Embryonic facial prominence (tissue), 1 donor: ENCODE measurements at regions not wholly inside any gene's neighbourhood (a gene's known extent, or its start where the extent isn't known, plus 50 kb on each side); places are given as distances from the start of the nearest gene placed in this dataset.
"Not testable (repeated sequence)": the region's sequence is repeated elsewhere in the genome, so short reads cannot be mapped to it uniquely, and the experiment has no call there.

Experiments used
- DNase-seq: peaks from one replicate; pipeline ENCODE4 v3.0.0-alpha.2; 2016; ENCODE audit errors: extremely low spot score

DNA sequence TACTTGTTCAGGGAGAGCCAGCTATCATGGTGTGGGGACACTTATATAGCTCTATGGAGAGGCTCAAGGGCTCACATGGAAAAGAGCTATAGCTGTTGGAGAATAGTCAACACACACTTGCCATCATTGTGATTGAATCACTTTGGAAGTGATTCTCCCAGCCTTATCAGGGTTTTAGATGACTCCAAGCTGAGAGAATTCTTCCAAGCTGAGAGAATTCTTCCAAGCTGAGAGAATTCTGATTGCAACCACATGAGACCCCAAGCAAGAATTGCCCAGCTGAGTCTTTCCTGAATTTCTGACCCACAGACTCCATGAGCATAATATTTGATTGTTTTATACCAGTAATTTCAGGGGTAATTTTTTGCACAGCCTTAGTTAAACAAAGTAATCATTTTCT lies 1318.3 kb upstream of the RAG2 start:
- no peak for DNase-seq

DNA sequence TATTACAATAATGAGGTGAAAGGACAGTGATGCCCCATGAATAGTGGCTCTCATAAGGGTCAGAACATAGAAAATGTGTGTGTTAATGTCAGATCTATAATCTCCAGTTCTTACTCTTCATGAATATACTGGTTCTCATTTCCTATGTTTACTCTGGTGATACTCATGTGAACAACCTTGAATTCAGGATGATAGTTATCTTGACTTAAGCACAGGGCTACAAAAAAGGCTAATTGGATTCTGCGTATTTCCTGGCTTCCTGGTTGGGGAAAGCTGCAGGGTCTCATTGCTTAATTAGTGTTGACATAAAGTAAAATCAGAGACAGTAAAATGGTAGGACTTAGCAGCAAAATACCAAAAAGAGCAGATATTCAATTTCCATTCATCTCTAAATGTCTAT lies 1316.8 kb upstream of the RAG2 start:
- no peak for DNase-seq

DNA sequence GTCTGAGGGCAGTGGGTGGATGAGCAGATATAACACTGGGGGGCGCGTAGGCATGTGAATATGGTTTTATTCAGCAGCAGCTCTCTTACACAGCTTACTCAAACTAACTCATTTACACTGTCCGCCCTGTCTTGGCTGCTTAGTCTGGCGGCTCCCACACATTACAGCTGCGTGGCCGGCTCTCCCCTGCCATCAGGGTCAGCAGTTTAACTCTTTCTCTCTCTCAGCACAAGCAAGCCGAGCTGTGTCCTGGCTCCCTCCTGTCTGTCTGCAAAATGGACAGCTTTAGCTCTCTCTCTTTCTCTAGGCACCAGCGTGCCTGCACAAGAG lies 1310.1 kb upstream of the RAG2 start:
- DNase-seq = no peak

DNA sequence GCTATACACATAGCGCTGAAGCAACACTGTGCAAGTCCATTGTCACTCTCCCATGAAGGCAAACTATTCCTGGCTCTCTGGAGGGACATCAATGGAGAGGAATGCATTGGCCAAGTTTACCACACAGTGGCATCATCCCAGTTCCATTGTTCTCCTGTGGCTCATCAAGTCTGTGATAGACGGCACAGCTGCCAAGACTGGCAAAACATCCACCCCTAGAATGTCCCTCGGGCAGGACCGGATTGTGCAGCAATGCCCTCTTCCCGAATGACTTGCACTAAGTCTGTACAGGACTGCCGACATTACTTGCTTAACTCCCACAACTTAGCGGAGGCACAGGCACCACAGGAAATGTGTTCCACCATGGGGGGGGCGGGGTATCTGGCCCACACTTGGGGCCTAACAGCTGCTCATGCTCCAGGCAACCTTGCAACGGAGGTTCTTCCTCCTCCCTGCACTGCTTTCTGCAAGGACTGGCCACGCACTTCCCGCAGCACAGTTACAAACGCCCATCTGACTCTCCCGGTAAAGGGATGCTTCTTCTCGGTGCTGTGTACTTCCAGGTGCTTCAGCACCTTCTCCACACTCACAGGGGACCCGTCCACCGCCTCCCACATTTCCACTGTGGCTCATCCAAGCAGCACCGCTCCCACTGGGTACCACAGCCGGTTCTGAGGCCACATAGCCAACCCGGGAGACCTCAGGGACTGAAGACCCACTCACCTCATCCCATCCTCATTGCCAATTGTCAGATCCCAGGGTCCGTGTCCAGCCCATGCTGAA lies 1309.6 kb upstream of the RAG2 start:
- DNase-seq = no peak

DNA sequence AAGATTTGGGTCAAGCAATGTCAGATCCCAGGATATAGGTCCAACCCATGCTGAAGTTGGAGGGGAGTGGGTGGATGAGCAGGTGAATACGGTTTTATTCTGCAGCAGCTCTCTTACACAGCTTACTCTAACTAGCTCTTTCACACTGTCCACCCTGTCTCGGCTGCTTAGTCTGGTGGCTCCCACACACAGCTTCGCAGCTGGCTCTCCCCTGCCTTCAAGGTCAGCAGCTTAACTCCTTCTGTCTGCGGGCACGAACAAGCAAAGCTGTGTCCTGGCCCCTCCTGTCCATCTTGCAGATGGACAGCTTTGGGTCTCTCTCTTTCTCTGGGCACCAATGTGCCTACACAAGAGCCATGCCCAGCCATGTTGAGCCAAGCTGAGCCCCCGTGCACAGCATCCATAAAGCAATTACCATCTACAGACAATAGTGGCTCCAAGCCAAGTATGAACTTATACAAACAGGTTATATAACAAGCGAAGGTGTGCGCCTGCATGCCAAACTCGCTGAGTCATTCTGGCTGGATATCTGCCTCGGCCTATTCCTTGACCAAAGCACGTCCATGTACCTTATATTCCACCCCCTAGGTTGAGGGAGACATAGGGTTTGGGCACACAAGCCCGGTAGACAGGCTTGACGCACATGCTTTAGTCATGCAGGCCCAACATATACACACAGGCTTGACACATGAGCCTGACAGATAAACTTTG lies 1307.8 kb upstream of the RAG2 start:
- DNase-seq = no peak

DNA sequence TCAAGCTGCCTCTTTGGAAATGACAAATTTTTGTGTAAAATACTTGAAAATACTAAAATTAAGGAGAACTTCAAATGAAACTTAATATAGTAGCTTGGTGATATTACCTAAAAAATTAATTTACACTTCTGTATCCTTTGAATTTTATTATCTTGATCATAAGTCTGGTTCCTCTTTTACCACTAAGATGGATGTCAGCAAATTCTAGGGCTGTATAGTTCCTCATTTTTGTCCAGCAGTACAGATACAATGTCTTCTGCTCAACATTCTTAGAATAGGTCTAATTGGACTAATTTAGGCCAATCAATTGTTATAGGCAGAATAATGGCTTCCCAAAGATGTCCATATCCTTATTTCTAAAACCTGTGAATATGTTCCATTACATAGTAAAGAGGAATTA lies 1298.0 kb upstream of the RAG2 start:
- no peak for DNase-seq

DNA sequence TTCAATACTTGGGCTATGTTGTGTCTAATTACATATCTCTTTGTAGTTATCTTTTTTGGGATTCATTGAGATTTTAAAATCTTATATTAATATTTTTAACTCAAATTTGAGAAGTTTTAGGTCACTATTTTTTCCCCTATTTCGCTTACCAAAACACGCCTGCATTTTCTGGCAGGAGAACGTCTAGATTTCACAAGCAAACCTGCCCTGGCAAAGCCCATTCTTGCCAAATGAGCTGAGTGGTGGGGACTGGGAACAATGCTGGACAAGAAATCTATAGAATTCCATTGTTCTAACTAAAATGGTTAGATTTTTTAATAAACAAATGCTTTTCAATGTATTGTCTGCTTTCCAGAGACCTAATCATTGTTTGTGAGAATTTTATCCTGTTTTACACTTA lies 1283.7 kb upstream of the RAG2 start:
- no peak for DNase-seq

DNA sequence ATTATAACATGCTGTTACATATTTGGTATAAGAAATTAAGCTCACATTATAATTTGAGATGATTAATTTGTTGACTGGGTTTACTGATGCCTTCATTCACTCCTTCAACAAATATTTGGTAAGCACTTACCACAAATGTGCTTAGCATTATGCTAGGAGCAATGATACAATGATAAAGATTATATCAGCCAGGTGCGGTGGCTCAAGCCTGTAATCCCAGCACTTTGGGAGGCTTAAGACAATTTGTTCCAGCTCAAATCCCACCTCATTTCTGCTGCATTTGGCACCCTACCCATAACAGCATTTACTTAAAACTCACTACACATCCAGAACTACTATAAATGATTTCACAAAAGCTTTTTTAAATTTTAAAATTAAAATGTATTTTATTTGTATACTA lies 1263.6 kb upstream of the RAG2 start:
- DNase-seq = no peak

DNA sequence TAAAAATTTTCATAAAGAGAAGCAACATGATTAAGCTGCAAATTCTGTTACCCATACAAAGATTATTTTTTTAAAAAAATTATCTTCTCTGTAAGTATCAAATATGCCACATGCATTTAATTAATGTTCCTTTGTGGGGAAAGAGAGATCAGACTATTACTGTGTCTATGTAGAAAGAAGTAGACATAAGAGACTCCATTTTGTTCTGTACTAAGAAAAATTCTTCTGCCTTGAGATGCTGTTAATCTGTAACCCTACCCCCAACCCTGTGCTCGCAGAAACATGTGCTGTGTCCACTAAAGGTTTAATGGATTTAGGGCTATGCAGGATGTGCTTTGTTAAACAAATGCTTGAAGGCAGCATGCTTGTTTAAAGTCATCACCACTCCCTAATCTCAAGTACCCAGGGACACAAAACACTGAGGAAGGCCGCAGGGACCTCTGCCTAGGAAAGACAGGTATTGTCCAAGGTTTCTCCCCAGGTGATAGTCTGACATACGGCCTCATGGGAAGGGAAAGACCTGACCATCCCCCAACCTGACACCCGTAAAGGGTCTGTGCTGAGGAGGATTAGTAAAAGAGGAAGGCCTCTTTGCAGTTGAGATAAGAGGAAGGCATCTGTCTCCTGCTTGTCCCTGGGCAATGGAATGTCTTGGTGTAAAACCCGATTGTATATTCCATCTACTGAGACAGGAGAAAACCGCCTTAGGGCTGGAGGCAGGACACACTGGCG lies 1260.9 kb upstream of the RAG2 start:
- DNase-seq = not testable (repeated sequence)

DNA sequence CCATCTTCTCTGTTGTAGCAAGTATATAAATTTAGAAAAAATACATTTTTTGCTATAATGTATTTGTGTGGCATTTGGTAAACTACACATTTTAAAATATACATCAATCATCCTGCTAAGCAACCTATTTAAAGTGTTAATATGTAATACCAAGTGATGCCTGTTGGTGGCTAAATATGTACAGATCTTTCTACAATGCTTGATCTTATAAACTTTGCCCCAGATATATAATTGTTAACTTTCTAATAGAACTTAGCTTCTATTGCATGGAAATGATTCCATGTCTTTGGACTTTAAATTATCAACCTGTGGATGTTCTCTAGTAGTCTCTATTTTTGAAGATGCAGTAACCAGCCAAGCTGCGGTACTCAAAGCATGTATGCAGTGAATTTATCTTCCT lies 1260.4 kb upstream of the RAG2 start:
- no peak for DNase-seq

DNA sequence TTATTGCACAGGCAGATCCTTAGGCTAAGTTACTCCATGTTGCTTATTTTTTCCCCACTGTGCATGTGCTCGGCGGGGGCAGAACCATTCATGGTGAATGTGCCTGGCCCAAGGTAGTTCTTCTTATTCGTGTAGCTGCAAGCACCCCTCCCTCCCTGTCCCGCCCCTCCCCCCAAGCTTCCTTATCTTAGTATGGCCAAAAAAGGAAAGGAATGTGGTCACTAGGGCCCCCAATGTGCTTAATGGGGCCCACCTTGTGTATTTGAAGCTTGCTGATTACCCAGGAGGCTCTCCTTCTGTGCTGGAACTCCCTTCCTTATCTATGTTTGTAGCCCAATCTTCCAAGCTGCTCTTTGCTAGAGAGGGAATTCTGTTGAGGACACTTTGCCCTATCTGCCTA lies 1259.7 kb upstream of the RAG2 start:
- DNase-seq = no peak

DNA sequence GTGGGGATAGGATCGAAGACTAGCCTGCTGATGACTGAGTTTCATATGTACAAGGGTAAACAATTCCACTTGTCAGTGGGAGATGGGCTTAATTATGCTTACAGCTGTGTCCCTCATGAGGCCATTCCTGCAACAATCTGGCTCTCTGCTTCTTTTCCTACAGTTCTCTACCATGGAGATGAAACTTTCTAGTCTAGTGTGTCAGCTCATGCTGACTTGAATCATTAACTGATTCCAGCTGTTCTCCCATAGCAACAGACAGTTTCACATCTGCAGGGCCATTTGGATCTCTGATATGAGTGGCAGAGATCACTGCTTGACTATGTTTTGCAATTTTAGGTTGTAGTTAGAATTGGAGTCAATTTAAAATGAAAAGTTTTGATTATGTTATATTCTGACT lies 1251.7 kb upstream of the RAG2 start:
- no peak for DNase-seq

DNA sequence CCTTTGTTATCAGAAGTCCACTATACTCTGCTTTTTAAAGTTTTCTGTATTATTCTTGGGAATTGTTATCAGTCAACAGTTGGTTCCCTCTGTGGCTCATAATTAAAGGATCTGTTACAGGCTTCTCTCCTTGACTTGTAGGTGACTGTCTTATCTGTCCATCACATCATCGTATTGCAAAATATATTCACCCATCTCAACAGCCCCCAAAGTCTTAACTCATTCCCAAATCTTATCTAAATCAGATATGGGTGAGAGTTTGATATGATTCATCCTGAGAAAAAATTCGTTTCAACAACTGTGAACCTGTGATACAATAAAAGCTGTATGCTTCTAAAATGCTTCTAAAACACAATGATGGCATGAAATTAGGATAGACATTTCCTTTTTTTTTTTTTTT lies 1245.6 kb upstream of the RAG2 start:
- DNase-seq = no peak

DNA sequence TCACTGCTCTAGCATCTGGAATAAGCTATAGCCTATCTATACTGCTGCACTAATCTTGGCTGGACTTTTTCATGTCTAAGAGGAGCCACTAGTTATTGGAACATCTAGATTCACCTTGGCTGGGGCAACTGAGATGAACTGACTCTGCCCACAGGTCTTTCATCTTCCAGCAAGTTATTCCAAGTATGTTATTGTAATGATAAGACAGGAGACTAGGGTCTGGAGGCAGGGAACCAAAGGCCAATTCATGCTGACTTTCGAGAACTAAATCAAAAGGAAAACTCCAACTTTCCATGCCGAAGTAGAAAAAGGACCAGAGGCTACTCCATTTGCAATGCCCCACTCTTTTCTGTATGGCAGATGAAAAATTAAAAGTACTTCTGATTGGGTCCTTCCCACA lies 1243.0 kb upstream of the RAG2 start:
- no peak for DNase-seq

DNA sequence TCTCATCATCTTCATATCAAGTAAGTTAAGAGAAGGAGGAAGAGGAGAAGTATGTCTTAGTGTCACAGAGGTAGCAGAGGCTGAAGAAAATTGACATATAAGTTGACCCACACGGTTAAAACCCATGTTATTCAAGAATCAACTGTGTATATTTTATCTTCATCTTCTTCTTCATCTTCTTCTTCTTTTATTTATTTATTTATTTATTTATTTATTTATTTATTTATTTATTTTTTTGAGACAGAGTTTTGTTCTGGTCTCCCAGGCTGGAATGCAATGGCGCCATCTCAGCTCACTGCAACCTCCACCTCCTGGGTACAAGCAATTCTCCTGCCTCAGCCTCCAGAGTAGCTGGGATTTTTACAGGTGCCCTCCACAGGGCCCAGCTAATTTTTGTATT lies 1242.3 kb upstream of the RAG2 start:
- not testable (repeated sequence) for DNase-seq

DNA sequence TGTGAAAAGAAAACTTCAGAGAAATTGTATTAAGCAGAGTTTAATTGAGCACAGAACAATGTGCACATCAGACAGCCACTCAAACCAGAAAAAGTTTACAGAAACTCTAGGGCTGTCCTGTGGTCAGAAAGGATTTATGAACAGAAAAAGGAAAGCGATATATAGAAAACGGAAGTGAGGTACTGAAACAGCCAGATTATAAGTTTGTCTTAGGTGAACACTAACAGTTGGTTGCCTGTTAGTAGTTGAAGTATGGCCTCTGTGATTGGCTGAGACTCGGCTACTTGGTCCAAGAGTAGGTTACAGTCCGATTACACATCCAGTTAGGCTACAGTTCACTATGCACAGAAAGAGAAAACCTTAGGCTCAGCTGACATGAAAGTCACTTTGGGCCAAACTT lies 1232.5 kb upstream of the RAG2 start:
- no peak for DNase-seq

DNA sequence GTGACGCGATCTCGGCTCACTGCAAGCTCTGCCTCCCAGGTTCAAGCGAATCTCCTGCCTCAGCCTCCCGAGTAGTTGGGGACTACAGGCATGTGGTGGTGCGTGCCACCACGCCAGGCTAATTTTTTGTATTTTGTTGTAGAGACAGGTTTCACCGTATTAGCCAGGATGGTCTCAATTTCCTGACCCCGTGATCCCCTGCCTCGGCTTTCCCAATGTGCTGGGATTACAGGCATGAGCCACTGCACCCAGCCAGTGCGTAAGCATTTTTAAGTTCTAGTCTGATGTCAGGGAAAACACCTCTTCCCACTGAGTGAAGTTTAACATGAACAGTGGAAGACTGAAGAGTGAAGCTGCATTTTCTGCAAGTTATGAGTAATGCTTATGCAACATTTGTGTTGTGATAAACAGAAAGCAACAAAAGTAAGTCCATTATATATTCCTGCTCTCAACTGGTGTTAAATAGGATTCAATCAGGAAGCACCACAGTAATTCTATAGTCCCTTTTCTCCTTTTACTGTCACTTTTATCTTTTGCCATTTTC lies 1219.8 kb upstream of the RAG2 start:
- no peak for DNase-seq

DNA sequence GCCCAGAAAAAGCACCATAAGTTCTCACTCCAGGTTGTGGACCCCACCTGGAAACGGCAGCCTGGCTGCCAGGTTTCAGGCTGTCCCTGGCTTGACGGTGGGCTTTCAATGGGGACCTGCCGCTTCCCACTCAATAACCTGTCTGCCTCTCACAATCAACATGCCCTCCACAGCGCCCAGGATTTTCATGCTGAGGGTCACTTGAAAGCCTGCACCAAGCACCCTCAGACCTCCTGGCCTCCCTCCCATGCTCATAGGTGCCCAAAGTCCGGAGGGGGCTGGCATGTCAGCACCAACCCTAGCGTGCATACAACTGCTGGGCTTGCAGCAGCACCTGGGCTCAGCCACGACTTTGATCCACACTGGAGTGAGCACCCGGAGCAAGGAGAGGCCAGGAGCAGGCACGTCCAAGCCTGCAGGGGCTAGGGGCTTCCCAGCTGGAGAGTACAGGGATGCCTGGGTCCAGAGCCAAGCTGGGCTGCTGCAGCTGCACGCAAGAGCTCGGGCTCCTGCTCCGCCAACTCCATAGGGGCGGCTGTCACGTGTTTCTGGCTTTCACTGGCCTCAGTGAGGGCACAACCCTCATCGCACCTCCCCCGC lies 1214.3 kb upstream of the RAG2 start:
- DNase-seq = no peak

DNA sequence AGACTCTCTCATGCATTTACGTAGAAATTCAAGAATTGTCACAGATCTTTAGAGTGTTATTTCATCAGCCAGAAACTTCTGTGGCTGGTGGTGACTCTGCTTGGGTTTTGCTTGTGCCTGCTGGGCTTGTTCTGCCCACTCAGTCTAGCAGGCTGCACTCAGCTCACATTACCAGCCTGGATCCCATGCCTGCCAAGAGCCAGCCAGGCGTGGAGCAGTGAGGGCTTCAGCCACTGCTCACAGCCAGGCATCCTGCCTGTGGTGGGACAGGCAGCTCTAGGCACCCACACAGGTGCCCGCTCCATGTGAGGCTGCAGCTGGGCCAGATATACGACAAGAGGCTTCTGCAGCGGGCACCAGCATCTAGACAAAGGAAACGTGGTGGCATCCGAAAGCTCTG lies 1213.3 kb upstream of the RAG2 start:
- no peak for DNase-seq

DNA sequence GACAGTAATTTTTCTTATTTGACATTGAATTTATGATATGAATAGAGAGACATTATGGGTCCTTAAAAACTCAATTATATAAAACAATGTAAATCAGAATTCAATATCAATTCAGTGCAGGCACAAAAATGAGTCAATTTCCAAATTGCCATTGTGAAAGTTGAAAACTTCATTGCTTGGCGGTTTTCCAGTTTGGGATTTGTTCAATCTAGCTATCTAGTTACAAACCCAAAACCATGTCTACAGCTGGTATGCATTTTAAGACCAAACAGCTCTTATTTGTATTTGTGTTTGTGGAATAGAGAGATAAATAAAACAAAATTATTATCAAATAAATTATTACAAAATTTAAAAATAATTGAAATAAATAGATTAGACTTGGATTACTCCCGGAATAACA lies 1206.6 kb upstream of the RAG2 start:
- no peak for DNase-seq

DNA sequence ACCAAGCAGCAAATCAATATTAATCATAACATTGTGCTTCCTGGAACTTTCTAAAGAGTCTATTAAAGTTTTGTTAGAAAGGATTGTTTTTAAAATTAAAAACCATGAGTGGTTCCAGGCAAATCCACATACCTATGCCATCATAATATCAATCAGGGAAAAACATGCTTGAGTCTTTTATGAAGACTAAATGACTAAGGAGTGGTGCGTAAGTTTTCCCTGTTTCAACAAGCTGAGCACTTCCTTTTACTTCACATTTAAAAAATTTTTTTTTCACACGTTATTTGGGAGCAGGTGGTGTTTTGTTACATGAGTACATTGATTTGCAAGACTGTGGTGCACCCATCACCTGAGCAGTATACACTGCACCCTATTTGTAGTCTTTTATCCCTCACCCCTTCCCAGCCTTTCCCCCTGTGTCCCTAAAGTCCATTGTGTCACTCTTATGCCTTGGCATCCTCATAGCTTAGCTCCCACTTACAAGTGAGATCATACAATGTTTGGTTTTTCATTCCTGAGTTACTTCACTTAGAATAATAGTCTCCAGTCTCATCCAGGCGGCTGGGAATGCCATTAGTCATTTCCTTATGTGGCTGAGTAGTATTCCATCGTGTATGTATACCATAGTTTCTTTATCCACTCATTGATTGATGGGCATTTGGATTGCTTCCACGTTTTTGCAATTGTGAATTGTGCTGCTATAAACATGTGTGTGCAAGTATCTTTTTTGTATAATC lies 1190.3 kb upstream of the RAG2 start:
- DNase-seq = no peak
